Putamen (tissue), 1 donor: ENCODE measurements at regions not wholly inside any gene's neighbourhood (a gene's known extent, or its start where the extent isn't known, plus 50 kb on each side); places are given as distances from the start of the nearest gene placed in this dataset.

Experiments
- DNase-seq: peaks from one replicate; pipeline ENCODE4 v3.0.0-alpha.2; 2016; ENCODE audit warnings: low spot score

DNA sequence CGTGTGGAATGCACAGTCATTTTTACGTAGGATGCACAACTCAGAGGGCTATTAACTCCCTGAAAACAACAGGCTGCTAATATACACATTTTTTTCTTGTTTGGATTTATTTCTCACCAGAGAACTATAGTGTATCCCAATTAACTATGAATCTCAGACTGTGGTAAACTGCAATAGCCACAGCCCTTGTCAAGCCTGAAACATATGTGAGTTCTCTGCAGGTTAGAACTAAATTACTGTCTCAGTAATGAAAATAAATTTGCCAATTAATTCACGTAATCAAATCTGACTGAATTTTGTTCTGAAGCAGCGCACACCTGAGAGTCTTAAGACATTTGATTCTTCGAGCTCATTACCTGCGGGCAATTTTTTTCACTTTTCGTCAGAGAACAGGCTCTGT is 318.6 kb downstream of the PMP22 start:
- no peak for DNase-seq

GRCh38 chr17:14942526-14943190 is 322.5 kb downstream of the PMP22 start:
- DNase-seq: no peak

DNA sequence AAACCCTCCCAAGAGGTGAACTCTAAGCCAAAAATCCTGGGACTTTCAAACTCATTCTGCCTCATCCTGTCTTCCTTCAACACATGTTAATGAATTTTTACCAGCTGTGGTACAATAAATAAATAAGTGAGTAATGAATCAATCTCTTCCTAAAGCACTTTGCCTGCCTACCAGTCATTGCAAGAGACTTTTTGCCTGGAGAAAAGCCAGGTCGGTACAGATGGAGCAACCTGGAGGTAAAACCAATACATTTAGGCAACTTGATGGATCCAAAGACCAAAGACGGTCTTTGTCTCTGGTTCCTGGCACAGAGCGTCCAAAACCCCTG is 324.2 kb downstream of the PMP22 start:
- DNase-seq: no peak

- no peak for DNase-seq
Measured at GRCh38 chr17:14940108-14940937, 324.8 kb downstream of the PMP22 start.

- no peak for DNase-seq
Measured at GRCh38 chr17:14935845-14936485, 329.2 kb downstream of the PMP22 start.

- no peak for DNase-seq
Measured at GRCh38 chr17:14935139-14935841, 329.8 kb downstream of the PMP22 start.

GRCh38 chr17:14933676-14934075 is 331.4 kb downstream of the PMP22 start:
- DNase-seq: no peak

GRCh38 chr17:14926526-14927122 is 338.5 kb downstream of the PMP22 start:
- DNase-seq: peak; percentile 49

DNA sequence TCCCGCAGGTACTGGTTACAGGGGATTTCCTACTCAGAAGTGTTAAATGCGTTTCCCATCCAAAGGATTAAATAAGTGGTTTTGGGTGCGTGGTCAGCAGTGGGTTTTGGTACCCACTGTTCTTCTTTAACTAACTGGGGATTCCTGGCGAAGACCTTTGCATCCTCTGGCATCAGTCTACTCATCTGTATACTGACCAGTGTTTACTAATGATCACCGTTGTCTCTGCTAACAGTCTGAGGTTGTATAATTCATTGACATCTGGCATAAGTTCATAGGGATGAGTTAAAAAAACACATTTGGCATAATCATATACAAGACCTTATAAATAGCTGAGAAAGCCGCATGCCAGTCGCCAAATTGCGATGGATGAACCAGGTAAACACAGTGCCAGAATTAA is 339.1 kb downstream of the PMP22 start:
- no peak for DNase-seq

DNA sequence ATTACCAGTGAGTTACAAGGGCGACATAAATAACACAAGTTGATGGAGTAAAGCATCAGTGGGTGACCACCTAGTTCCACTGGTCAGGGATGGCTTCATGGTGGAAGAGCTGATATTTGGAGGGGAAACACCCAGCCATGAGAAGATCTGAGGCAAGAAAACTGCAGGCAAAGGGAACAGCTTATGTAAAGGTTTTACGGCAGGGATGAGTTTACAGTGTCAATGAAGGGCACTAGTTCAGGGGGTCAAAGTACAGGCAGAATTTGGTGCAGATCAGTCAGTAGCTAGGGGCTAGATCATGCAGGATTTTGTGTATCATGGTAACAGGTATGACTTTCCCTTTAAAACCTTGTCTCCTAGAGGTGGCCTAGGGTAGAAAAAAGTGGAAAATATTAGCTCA is 339.6 kb downstream of the PMP22 start:
- no peak for DNase-seq

DNA sequence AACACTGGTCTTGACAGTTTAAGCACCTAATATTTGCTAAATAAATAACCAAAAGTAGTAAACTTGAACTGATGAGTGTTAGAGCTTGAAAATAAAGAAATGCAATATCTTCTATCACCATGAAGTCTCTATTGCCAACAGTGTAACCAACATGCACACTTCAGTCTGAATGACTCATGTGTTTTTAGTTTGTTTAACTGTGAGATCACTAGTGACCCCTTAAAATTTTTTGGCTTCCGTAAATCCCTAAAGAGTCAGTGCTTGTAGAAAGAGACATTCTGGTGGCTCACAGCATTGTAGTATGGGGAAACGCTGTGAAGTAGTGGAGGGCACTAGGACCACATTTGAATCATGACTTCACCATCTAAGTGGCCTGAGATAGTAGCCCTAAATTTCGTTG is 341.1 kb downstream of the PMP22 start:
- DNase-seq: no peak

DNA sequence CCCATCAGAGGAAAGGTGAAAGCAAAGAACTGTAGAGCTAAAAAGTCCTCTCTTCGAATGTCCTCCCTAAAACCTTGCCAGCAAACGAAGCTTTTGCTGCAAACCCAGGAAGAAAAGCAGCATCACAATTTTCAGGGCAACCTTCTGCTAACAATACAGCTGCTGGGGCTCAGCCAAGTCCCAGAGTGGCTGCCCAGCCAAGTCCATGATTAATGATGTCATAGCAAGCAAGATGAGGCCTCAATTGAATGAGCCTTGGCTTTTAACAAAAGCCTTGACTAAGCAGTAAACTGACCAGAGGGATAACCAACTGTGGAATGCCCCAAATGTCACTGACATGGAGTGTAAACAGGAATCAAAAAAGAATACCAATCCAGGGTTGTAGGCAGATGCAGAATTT is 342.7 kb downstream of the PMP22 start:
- peak; percentile 15 for DNase-seq

DNA sequence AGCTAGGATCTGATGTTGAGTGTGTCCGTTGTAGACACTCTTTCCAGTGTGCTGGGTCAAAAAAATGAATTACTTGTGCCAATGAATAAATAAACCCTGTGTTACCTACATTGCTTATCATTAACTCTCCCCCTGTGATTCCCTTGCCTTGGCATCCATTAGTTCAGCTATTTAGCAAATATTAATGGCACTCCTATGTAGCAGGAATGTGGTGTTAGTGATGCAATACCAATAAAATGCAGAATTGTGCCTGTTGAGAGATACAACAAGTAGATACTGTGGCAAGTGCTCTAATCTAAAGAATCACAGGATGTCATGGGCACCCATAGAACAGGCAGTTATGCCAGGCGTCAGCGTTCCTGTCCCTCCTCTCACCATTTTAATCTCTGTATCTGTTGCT is 343.2 kb downstream of the PMP22 start:
- DNase-seq: no peak

DNA sequence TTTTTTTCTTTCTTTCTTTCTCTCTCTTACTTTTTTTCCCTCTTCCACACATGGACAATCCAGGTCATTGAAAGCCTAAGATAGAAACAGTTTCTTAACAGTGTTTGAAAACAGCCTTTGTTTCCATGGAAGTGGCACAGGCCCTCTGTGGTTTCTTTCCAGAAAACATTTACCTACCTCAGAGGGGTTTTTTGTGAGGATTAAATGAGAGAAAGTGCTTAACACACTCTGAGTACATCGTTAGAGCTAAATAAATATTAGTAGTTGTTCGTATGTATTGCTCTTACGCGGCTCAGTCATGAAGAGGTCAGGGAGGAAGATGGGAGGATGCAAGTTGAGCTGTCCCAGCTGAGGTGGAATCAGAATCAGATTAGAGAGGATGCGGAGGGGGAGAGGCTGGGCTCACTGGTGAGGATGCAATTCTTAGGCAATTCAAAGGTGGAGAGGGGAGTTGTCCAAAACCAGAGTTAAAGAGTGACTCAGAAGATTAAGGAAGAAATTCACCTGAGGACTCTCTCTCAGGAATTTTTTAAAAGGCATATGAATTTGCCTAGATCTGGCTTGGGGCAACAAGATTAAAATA is 345.4 kb downstream of the PMP22 start:
- no peak for DNase-seq

- DNase-seq: no peak
Measured at GRCh38 chr17:14919094-14919493, 346.0 kb downstream of the PMP22 start.

DNA sequence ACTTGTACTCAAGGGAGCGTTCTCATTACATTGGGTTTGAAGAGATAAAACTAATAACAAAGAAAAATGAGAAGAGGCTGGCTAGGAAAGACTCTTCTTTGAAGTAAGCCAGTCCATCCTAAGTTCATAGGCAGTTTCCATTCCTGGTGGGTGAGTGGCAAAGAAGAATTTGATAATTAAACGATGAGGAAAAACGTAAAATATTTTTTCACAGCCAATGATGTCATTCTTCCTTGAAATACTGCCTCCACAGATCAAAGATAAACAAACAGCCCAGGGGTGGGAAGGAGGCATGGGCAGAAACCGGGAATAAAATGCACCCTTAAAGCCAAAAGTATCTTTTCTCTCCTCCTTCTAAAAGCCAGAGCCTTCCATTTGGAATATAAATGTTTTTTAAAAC is 346.6 kb downstream of the PMP22 start:
- no peak for DNase-seq

- DNase-seq: no peak
Measured at GRCh38 chr17:14910916-14911315, 354.2 kb downstream of the PMP22 start.

GRCh38 chr17:14904386-14904785 is 360.7 kb downstream of the PMP22 start:
- no peak for DNase-seq

- DNase-seq: no peak
Measured at GRCh38 chr17:14903854-14904253, 361.3 kb downstream of the PMP22 start.

GRCh38 chr17:14902803-14903202 is 362.3 kb downstream of the PMP22 start:
- DNase-seq: no peak

DNA sequence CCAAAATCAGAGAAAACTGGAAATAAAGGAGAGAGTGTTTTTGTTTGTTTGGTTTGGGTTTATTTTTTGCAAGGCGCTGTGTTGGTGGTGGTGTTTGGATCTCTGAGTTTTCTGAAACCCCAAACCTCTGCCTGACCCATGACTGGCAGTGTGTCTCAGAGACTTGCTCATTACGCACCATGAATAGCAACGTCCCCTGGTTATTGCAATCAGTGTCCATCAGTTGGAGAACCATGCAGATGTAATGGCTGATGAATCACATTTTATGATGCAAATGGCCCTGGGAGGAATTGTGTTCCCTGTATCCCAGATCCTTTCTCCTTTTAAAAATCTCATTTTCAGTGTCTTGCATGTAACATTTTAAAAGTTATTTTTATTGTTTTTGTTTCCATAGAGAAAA is 362.8 kb downstream of the PMP22 start:
- no peak for DNase-seq

DNA sequence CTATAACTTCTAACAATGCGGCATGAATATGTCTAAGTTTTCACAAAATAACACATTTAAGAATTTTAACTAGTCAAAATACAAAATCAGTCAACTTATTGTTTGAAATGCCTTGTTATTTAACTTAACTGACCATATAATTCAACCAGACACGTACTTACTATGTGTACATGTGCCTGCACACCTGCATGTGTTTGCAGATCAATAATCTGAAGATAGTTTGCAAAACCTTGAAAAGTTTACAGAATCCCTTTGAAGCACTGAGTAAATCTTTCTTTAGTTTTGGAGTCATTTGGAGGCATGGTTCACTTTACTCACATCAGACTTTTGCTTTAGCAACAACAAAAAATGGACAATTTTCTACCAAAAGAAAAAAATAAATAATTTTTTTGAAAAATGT is 363.8 kb downstream of the PMP22 start:
- no peak for DNase-seq
